HepG2 (cell line): ENCODE measurements at regions not wholly inside any gene's neighbourhood (a gene's known extent, or its start where the extent isn't known, plus 50 kb on each side); places are given as distances from the start of the nearest gene placed in this dataset.

Experiments
- SRF ChIP-seq: IDR thresholded peaks from 2 replicates; pipeline ENCODE4 v1.6.1; 2011; ENCODE audit warnings: mild to moderate bottlenecking, low read depth, low read length, moderate library complexity
- TF ChIP-seq, protein P1 (sequence below): sonication (generic); formaldehyde crosslinking; IDR thresholded peaks from 2 replicates; pipeline ENCODE4 v1.8.1; 2023; ENCODE audit warnings: missing genetic modification reagents, mild to moderate bottlenecking, borderline replicate concordance

DNA sequence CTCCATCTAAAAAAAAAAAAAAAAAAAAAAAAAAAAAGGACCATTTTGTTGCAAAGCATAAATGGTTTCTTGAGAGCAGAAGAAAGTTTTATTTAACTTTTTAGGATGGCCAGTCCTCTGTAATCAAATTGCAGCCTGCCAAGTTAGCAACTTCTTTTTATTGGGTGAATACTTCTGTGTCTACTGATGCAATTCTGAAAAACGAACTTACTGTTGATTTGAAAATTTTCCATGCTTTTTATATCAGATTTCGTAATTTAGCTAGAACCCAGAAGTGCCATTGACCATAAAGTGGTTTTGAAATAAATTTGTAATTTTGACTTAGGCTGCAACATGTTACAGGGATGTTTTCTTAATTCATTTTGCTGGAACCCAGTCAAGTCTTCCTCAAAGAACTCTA, 269.1 kb upstream of the ACTBL2 start:
- no peak for TF ChIP-seq SRF
- TF ChIP-seq, protein P1, sequence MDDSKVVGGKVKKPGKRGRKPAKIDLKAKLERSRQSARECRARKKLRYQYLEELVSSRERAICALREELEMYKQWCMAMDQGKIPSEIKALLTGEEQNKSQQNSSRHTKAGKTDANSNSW (CRISPR knock-in tag): no peak
